GM06990 (cell line): ENCODE measurements at regions not wholly inside any gene's neighbourhood (a gene's known extent, or its start where the extent isn't known, plus 50 kb on each side); places are given as distances from the start of the nearest gene placed in this dataset.

ENCODE experiments used
- DNase-seq: peaks from one replicate; pipeline ENCODE4 v3.0.0-alpha.2; 2011; ENCODE audit not compliant: insufficient read length; ENCODE audit errors: extremely low read depth
- H3K27me3 ChIP-seq: replicated peaks from 2 replicates; pipeline ENCODE4 v1.6.0; 2011; ENCODE audit warnings: low read length; ENCODE audit not compliant: control insufficient read depth, insufficient read depth
- H3K36me3 ChIP-seq: 2 replicates; pipeline ENCODE4 v1.5.1; 2011; ENCODE audit warnings: low read length; ENCODE audit not compliant: control insufficient read depth, insufficient read depth
- H3K4me3 ChIP-seq: replicated peaks from 2 replicates; pipeline ENCODE4 v1.5.1; 2011; ENCODE audit warnings: low read depth, mild to moderate bottlenecking, control low read depth, low read length
- CTCF ChIP-seq: IDR thresholded peaks from 2 replicates; pipeline ENCODE4 v1.5.1; 2011; ENCODE audit warnings: low read length, control low read depth, mild to moderate bottlenecking, inconsistent platforms; ENCODE audit not compliant: insufficient read depth, poor library complexity, severe bottlenecking

- no peak for DNase-seq
- Histone ChIP-seq H3K27me3 (no peaks in the 10 kb centered on the region; the same call in none of the 2 replicates), H3K36me3 (no peaks in the 10 kb centered on the region), H3K4me3 (no peak overlapping the region)
- no peak for TF ChIP-seq CTCF
Observed at GRCh38 chr20:39210341-39211036, 248.3 kb downstream of the DHX35 start.

- H3K27me3 ChIP-seq = no peaks in the 10 kb centered on the region; the same call in none of the 2 replicates
- no peak for DNase-seq
- no peaks in the 10 kb centered on the region for H3K36me3 ChIP-seq
- no peak for TF ChIP-seq CTCF
- no peak overlapping the region for H3K4me3 ChIP-seq
Observed at GRCh38 chr20:39206899-39207564, 244.9 kb downstream of the DHX35 start.

GRCh38 chr20:39195582-39196021 is 233.5 kb downstream of the DHX35 start:
- no peak for DNase-seq
- no peak for TF ChIP-seq CTCF
- Histone ChIP-seq H3K36me3 (no peaks in the 10 kb centered on the region), H3K27me3 (no peaks in the 10 kb centered on the region; the same call in 1 of the 2 replicates), H3K4me3 (no peak overlapping the region)

- Histone ChIP-seq H3K27me3 (no peaks in the 10 kb centered on the region; the same call in 1 of the 2 replicates), H3K4me3 (no peak overlapping the region), H3K36me3 (no peaks in the 10 kb centered on the region)
- no peak for TF ChIP-seq CTCF
- no peak for DNase-seq
Observed at GRCh38 chr20:39190666-39191570, 228.8 kb downstream of the DHX35 start.

GRCh38 chr20:39188266-39188765 is 226.2 kb downstream of the DHX35 start:
- no peak for DNase-seq
- Histone ChIP-seq H3K36me3 (no peaks in the 10 kb centered on the region), H3K4me3 (no peak overlapping the region), H3K27me3 (no peaks in the 10 kb centered on the region; the same call in 1 of the 2 replicates)
- no peak for TF ChIP-seq CTCF
